IMR-90 (cell line): ENCODE measurements at regions not wholly inside any gene's neighbourhood (a gene's known extent, or its start where the extent isn't known, plus 50 kb on each side); places are given as distances from the start of the nearest gene placed in this dataset.

ENCODE experiments used
- ATAC-seq: fragments of 200-7000 bp; cut with Tn5 transposase; 2 replicates; pipeline ENCODE4 v1.9.1; 2020; ENCODE audit warnings: low read depth, mild to moderate bottlenecking, moderate library complexity
- BruUV-seq: library from RNA; stranded (reverse); fragments of 400-500 nt; replicated peaks from 2 replicates; lab custom pipeline; 2021; lab: Mats Ljungman, UMichigan
- CTCF ChIA-PET: fragments of 300-600 bp; formaldehyde crosslinking; extraction: SDS; loops from one replicate; lab custom pipeline; 2021; ENCODE audit warnings: antibody characterized with exemption; lab: Yijun Ruan, JAX
- POLR2A ChIA-PET: fragments of 300-600 bp; sonication (Branson Sonifier 250); formaldehyde crosslinking; loops from one replicate; lab custom pipeline; 2022; ENCODE audit warnings: antibody characterized with exemption; ENCODE audit not compliant: unreplicated experiment; lab: Charles Lee
- DNase-seq: peaks from one replicate; pipeline ENCODE4 v3.0.0; 2013
- H2AFZ ChIP-seq: replicated peaks from 2 replicates; pipeline ENCODE3; 2013; ENCODE audit warnings: low read length, mild to moderate bottlenecking; ENCODE audit not compliant: poor library complexity
- H2AK5ac ChIP-seq: 2 replicates; pipeline ENCODE4 v1.6.1; 2013; ENCODE audit warnings: low read depth, low read length, inconsistent platforms
- H2AK9ac ChIP-seq: replicated peaks from 2 replicates; pipeline ENCODE3; 2013; ENCODE audit warnings: mild to moderate bottlenecking, low read depth, low read length, moderate library complexity; ENCODE audit not compliant: poor library complexity
- H2BK120ac ChIP-seq: 2 replicates; pipeline ENCODE4 v1.6.1; 2013; ENCODE audit warnings: low read depth, low read length, inconsistent platforms
- H2BK15ac ChIP-seq: 3 replicates; pipeline ENCODE4 v1.6.1; 2013; ENCODE audit warnings: low read depth, low read length, inconsistent platforms
- H2BK20ac ChIP-seq: 2 replicates; pipeline ENCODE4 v1.6.1; 2013; ENCODE audit warnings: low read depth, mild to moderate bottlenecking, inconsistent platforms, low read length, moderate library complexity
- H2BK5ac ChIP-seq: 2 replicates; pipeline ENCODE4 v1.6.1; 2013; ENCODE audit warnings: mild to moderate bottlenecking, low read depth, low read length, inconsistent platforms; ENCODE audit not compliant: poor library complexity, severe bottlenecking
- H3K14ac ChIP-seq: replicated peaks from 2 replicates; pipeline ENCODE4 v1.6.1; 2013; ENCODE audit warnings: low read depth, low read length, inconsistent platforms
- H3K18ac ChIP-seq: 2 replicates; pipeline ENCODE4 v1.6.1; 2013; ENCODE audit warnings: low read depth, low read length, control low read depth
- H3K23ac ChIP-seq: 2 replicates; pipeline ENCODE4 v1.6.1; 2013; ENCODE audit warnings: low read depth, low read length, inconsistent platforms
- H3K27ac ChIP-seq: 2 replicates; pipeline ENCODE4 v1.5.1; 2013; ENCODE audit warnings: mild to moderate bottlenecking, control low read depth, low read length; ENCODE audit not compliant: insufficient read depth
- H3K27me3 ChIP-seq: 2 replicates; pipeline ENCODE4 v1.6.1; 2013; ENCODE audit warnings: low read length; ENCODE audit not compliant: control insufficient read depth, insufficient read depth
- H3K36me3 ChIP-seq: 2 replicates; pipeline ENCODE4 v1.6.1; 2013; ENCODE audit warnings: low read length, mixed read lengths; ENCODE audit not compliant: control insufficient read depth, insufficient read depth
- H3K4ac ChIP-seq: 2 replicates; pipeline ENCODE4 v1.6.1; 2013; ENCODE audit warnings: low read depth, low read length, inconsistent platforms
- H3K4me1 ChIP-seq: 2 replicates; pipeline ENCODE4 v1.6.1; 2013; ENCODE audit warnings: low read length, mixed read lengths; ENCODE audit not compliant: control insufficient read depth, insufficient read depth
- H3K4me2 ChIP-seq: 2 replicates; pipeline ENCODE4 v1.6.1; 2013; ENCODE audit warnings: low read depth, mild to moderate bottlenecking, control low read depth, low read length, moderate library complexity
- H3K4me3 ChIP-seq: 2 replicates; pipeline ENCODE4 v1.5.1; 2013; ENCODE audit warnings: low read depth, mild to moderate bottlenecking, control low read depth, low read length, moderate library complexity; ENCODE audit not compliant: insufficient read depth
- H3K56ac ChIP-seq: 2 replicates; pipeline ENCODE4 v1.6.1; 2013; ENCODE audit warnings: low read length, inconsistent platforms; ENCODE audit not compliant: insufficient read depth; ENCODE audit errors: extremely low read depth
- H3K79me1 ChIP-seq, 2 experiments: 2 replicates each; pipeline ENCODE4 v1.6.1; 2013; ENCODE audit warnings: low read length in 2 of 2, inconsistent platforms in 1 of 2, low read depth in 1 of 2
- H3K9ac ChIP-seq: 2 replicates; pipeline ENCODE4 v1.6.1; 2013; ENCODE audit warnings: low read depth, low read length, control low read depth
- H3K9me1 ChIP-seq: 2 replicates; pipeline ENCODE4 v1.6.1; 2013; ENCODE audit warnings: low read length, inconsistent platforms; ENCODE audit not compliant: insufficient read depth
- H3K9me3 ChIP-seq: 2 replicates; pipeline ENCODE4 v1.6.1; 2013; ENCODE audit warnings: low read length; ENCODE audit not compliant: control insufficient read depth, insufficient read depth
- H4K20me1 ChIP-seq: 2 replicates; pipeline ENCODE4 v1.6.1; 2013; ENCODE audit warnings: low read length, inconsistent platforms; ENCODE audit not compliant: insufficient read depth
- H4K5ac ChIP-seq: 2 replicates; pipeline ENCODE4 v1.6.1; 2013; ENCODE audit warnings: mild to moderate bottlenecking, low read depth, low read length, control low read depth
- H4K8ac ChIP-seq, 2 experiments: 2 replicates each; pipeline ENCODE4 v1.6.1; 2013; ENCODE audit warnings: low read depth in 2 of 2, low read length in 2 of 2, control low read depth in 1 of 2, inconsistent platforms in 1 of 2
- H4K91ac ChIP-seq: 2 replicates; pipeline ENCODE4 v1.6.1; 2013; ENCODE audit warnings: low read depth, low read length, inconsistent platforms; ENCODE audit not compliant: insufficient read depth
- CEBPB ChIP-seq: IDR thresholded peaks from 2 replicates; pipeline ENCODE4 v1.6.1; 2012; ENCODE audit warnings: low read depth, low read length, improper control_type of control experiment
- CHD1 ChIP-seq: IDR thresholded peaks from 2 replicates; pipeline ENCODE4 v1.6.1; 2012; ENCODE audit warnings: low read depth, low read length, improper control_type of control experiment
- ELK1 ChIP-seq: fragments of 150-350 bp; IDR thresholded peaks from 2 replicates; pipeline ENCODE4 v1.6.1; 2016; ENCODE audit warnings: low read depth, mild to moderate bottlenecking, low read length, moderate library complexity, borderline replicate concordance
- MAFK ChIP-seq: IDR thresholded peaks from 2 replicates; pipeline ENCODE4 v1.6.1; 2012; ENCODE audit warnings: low read depth, low read length, improper control_type of control experiment
- MXI1 ChIP-seq: IDR thresholded peaks from 2 replicates; pipeline ENCODE4 v1.6.1; 2012; ENCODE audit warnings: low read depth, mild to moderate bottlenecking, low read length, moderate library complexity, borderline replicate concordance
- NFE2L2 ChIP-seq: fragments of 150-350 bp; IDR thresholded peaks from 2 replicates; pipeline ENCODE4 v1.6.1; 2016; ENCODE audit warnings: low read depth, mild to moderate bottlenecking, low read length
- RAD21 ChIP-seq: IDR thresholded peaks from 2 replicates; pipeline ENCODE4 v1.6.1; 2012; ENCODE audit warnings: low read length, improper control_type of control experiment
- RCOR1 ChIP-seq: IDR thresholded peaks from 2 replicates; pipeline ENCODE4 v1.6.1; 2012; ENCODE audit warnings: mild to moderate bottlenecking, low read length, improper control_type of control experiment; ENCODE audit not compliant: insufficient replicate concordance
- SMC3 ChIP-seq: fragments of 150-350 bp; IDR thresholded peaks from 2 replicates; pipeline ENCODE4 v1.6.1; 2016; ENCODE audit warnings: low read depth, mild to moderate bottlenecking, antibody characterized with exemption, low read length, moderate library complexity
- dilution Hi-C: fragments of 300-500 bp; cut with HindIII; formaldehyde crosslinking; loops from one replicate; pipeline ENCODE4 v1.14.3; 2018; ENCODE audit warnings: low sequenced_read_pairs; ENCODE audit not compliant: unreplicated experiment
- in situ Hi-C: fragments of 300-500 bp; cut with MboI; formaldehyde crosslinking; loops from 3 replicates; pipeline ENCODE4 v1.14.3; 2019; ENCODE audit warnings: low sequenced_read_pairs, inconsistent platforms, mixed read lengths
- intact Hi-C: fragments of 100-400 bp; cut with micrococcal nuclease; formaldehyde crosslinking; loops from 2 replicates; pipeline ENCODE4 v1.10.0; 2022

DNA sequence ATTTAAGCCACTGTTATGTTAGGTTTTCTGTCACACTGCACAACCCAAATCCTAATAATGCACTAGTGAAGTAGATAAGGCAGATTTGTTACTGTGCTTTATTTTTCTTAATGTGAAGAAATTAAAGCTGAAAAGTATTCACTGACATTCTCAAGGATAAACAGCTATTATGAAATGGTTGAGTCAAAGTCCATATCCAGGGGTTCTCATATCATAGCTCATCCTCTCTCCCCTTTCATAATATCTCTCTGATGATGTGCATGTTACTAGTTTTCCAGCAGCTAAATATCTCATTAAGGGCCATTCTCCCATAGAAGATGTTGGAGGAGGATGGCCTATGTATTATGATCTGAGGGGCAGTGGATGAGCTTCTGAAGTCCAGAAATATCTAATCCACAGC, 53.6 kb upstream of the CCDC190 start:
- Histone ChIP-seq H3K27me3 (no peaks in the 10 kb centered on the region), H3K9me1 (no peaks in the 10 kb centered on the region; the same call in 1 of the 2 replicates), H3K9me3 (peaks cover 6% of the 10 kb centered on the region), H3K18ac (no peak overlapping the region), H4K5ac (no peak overlapping the region), H3K4me1 (peaks cover 4% of the 10 kb centered on the region; the same call in 1 of the 2 replicates), H4K20me1 (no peaks in the 10 kb centered on the region), H2BK120ac (no peak overlapping the region), H2AFZ (no peak overlapping the region), H4K8ac (no peak overlapping the region), H2AK9ac (no peak overlapping the region), H3K56ac (no peak overlapping the region), H3K23ac (no peak overlapping the region), H3K79me1 (no peaks in the 10 kb centered on the region), H2BK15ac (no peak overlapping the region), H3K36me3 (no peaks in the 10 kb centered on the region), H2BK5ac (no peak overlapping the region), H3K4me3 (no peak overlapping the region), H2AK5ac (no peak overlapping the region), H4K91ac (no peak overlapping the region), H3K4me2 (no peak overlapping the region), H2BK20ac (no peak overlapping the region), H3K9ac (no peak overlapping the region), H3K4ac (no peak overlapping the region), H3K14ac (no peak overlapping the region), H3K27ac (no peak overlapping the region)
- CTCF ChIA-PET, result interaction anchor here (1.0 kb wide), 1 partner anchor 154 kb away, joined by 3 read pairs; the partner anchor contains the start of gene RGS4
- dilution Hi-C loops, result no loop called here
- intact Hi-C loops, result no loop called here
- DNase-seq (no peak), ATAC-seq (no peak)
- TF ChIP-seq CEBPB (no peak), CHD1 (no peak), RCOR1 (no peak), MAFK (no peak), ELK1 (no peak), SMC3 (no peak), MXI1 (no peak), NFE2L2 (no peak), RAD21 (no peak)
- BruUV-seq, result no TSS peak
- POLR2A ChIA-PET, result no interaction called here
- in situ Hi-C loops, result no loop called here
